Colonic mucosa (tissue), 4 donors: ENCODE measurements at regions not wholly inside any gene's neighbourhood (a gene's known extent, or its start where the extent isn't known, plus 50 kb on each side); places are given as distances from the start of the nearest gene placed in this dataset.

ENCODE experiments used
- DNase-seq: peaks from one replicate; pipeline ENCODE4 v3.0.0-alpha.2; 2020
- H3K27ac ChIP-seq: fragments of 200-600 bp; one replicate; pipeline ENCODE4 v1.8.0; 2021
- H3K27me3 ChIP-seq: fragments of 200-600 bp; one replicate; pipeline ENCODE4 v1.8.0; 2021
- H3K36me3 ChIP-seq: fragments of 200-600 bp; one replicate; pipeline ENCODE4 v1.8.0; 2021
- H3K4me1 ChIP-seq: fragments of 200-600 bp; one replicate; pipeline ENCODE4 v1.8.0; 2021; ENCODE audit warnings: mild to moderate bottlenecking
- H3K4me3 ChIP-seq: fragments of 200-600 bp; one replicate; pipeline ENCODE4 v1.8.0; 2021
- H3K9ac ChIP-seq, 2 donors: one replicate each; pipeline ENCODE4 v1.7.0; 2013; ENCODE audit warnings: control low read depth in 2 of 2, low read depth in 2 of 2, low read length in 2 of 2
- H3K9me3 ChIP-seq: fragments of 200-600 bp; one replicate; pipeline ENCODE4 v1.8.0; 2021
- CTCF ChIP-seq: fragments of 200-600 bp; IDR thresholded peaks from one replicate; pipeline ENCODE4 v1.8.0; 2022; ENCODE audit warnings: antibody characterized with exemption, mild to moderate bottlenecking
- intact Hi-C: fragments of 100-400 bp; cut with DNase I; formaldehyde crosslinking; loops from one replicate; pipeline ENCODE4 v1.14.1; 2022
- donor health status: healthy.
- donor health status: DM: no; HTN: no; CAD: no.
- donor health status: DM: no; HTN: no; CAD: no.

GRCh38 chr22:27543460-27543859 is 258.1 kb downstream of the MN1 start:
- Histone ChIP-seq H3K9ac (no peak overlapping the region), H3K27me3 (no peaks in the 10 kb centered on the region), H3K4me3 (no peak overlapping the region), H3K36me3 (no peaks in the 10 kb centered on the region), H3K9me3 (no peaks in the 10 kb centered on the region), H3K4me1 (no peaks in the 10 kb centered on the region), H3K27ac (no peak overlapping the region)
- DNase-seq: no peak
- intact Hi-C loops: no loop called here
- no peak for TF ChIP-seq CTCF

GRCh38 chr22:27545085-27545484 is 256.5 kb downstream of the MN1 start:
- H3K9me3 ChIP-seq: no peaks in the 10 kb centered on the region
- H3K27ac ChIP-seq: no peak overlapping the region
- no peaks in the 10 kb centered on the region for H3K27me3 ChIP-seq
- H3K36me3 ChIP-seq: no peaks in the 10 kb centered on the region
- no peak for DNase-seq
- no peak overlapping the region for H3K9ac ChIP-seq
- no peak for TF ChIP-seq CTCF
- H3K4me1 ChIP-seq: no peaks in the 10 kb centered on the region
- intact Hi-C loops: no loop called here
- H3K4me3 ChIP-seq: no peak overlapping the region

GRCh38 chr22:27546157-27546935 is 255.2 kb downstream of the MN1 start:
- H3K4me1 ChIP-seq: no peaks in the 10 kb centered on the region
- H3K9me3 ChIP-seq: no peaks in the 10 kb centered on the region
- DNase-seq: no peak
- H3K9ac ChIP-seq: no peak overlapping the region
- H3K36me3 ChIP-seq: no peaks in the 10 kb centered on the region
- no peak overlapping the region for H3K27ac ChIP-seq
- H3K27me3 ChIP-seq: no peaks in the 10 kb centered on the region
- intact Hi-C loops: no loop called here
- no peak for TF ChIP-seq CTCF
- no peak overlapping the region for H3K4me3 ChIP-seq

GRCh38 chr22:27551402-27551801 is 250.2 kb downstream of the MN1 start:
- Histone ChIP-seq H3K9me3 (no peaks in the 10 kb centered on the region), H3K9ac (no peak overlapping the region), H3K4me3 (no peak overlapping the region), H3K4me1 (no peaks in the 10 kb centered on the region), H3K27ac (no peak overlapping the region), H3K27me3 (no peaks in the 10 kb centered on the region), H3K36me3 (no peaks in the 10 kb centered on the region)
- no peak for TF ChIP-seq CTCF
- no peak for DNase-seq
- intact Hi-C loops: no loop called here

GRCh38 chr22:27552176-27552575 is 249.4 kb downstream of the MN1 start:
- no peaks in the 10 kb centered on the region for H3K9me3 ChIP-seq
- no peaks in the 10 kb centered on the region for H3K36me3 ChIP-seq
- no peaks in the 10 kb centered on the region for H3K27me3 ChIP-seq
- no peak overlapping the region for H3K27ac ChIP-seq
- intact Hi-C loops: no loop called here
- H3K4me3 ChIP-seq: no peak overlapping the region
- H3K9ac ChIP-seq: no peak overlapping the region
- no peak for TF ChIP-seq CTCF
- H3K4me1 ChIP-seq: no peaks in the 10 kb centered on the region
- no peak for DNase-seq
